HepG2 (cell line): ENCODE measurements at regions not wholly inside any gene's neighbourhood (a gene's known extent, or its start where the extent isn't known, plus 50 kb on each side); places are given as distances from the start of the nearest gene placed in this dataset.

Experiments
- ATAC-seq: fragments of 200-7000 bp; cut with Tn5 transposase; 3 replicates; pipeline ENCODE4 v1.9.1; 2020; ENCODE audit warnings: mild to moderate bottlenecking, moderate library complexity
- BruUV-seq: library from RNA; stranded (reverse); fragments of 400-500 nt; replicated peaks from 2 replicates; lab custom pipeline; 2021; lab: Mats Ljungman, UMichigan
- CTCF ChIA-PET: fragments of 300-600 bp; formaldehyde crosslinking; extraction: SDS; loops from one replicate; lab custom pipeline; 2021; ENCODE audit warnings: low total read pairs, inconsistent platforms, low intra/inter-chr PET ratio; lab: Yijun Ruan, JAX
- POLR2A ChIA-PET: fragments of 350-600 bp; sonication (Branson Sonifier 250); formaldehyde crosslinking; loops from one replicate; lab custom pipeline; 2020; ENCODE audit warnings: antibody characterized with exemption, inconsistent platforms; lab: Yijun Ruan, JAX
- DNase-seq: peaks from one replicate; pipeline ENCODE4 v3.0.0-alpha.2; 2015; ENCODE audit warnings: low spot score
- FAIRE-seq: peaks from 3 replicates; lab custom pipeline; 2011; peaks lifted over from hg19 to GRCh38; lab: Jason Lieb, UNC
- H2AFZ ChIP-seq: one replicate; pipeline ENCODE4 v1.6.1; 2011; ENCODE audit warnings: low read length, inconsistent platforms
- H3K27ac ChIP-seq: fragments of 300-600 bp; 3 replicates; pipeline ENCODE4 v1.8.0; 2011; ENCODE audit warnings: mixed run types, mild to moderate bottlenecking, mixed read lengths, low read length, inconsistent platforms; ENCODE audit not compliant: insufficient read depth; ENCODE audit errors: extremely low read length
- H3K27me3 ChIP-seq, 2 experiments: fragments of 200-600 bp in 1 of 2; 2 replicates in 1 of 2; 3 replicates in 1 of 2; pipeline versions ENCODE4 v1.6.0 to v1.8.0; 2011; ENCODE audit warnings: low read length in 2 of 2, mild to moderate bottlenecking in 2 of 2, moderate library complexity in 2 of 2, inconsistent platforms in 1 of 2; ENCODE audit not compliant: insufficient read depth in 2 of 2, control insufficient read depth in 1 of 2
- H3K36me3 ChIP-seq, 2 experiments: fragments of 200-600 bp in 1 of 2; replicated peaks in 1 of 2; 2 replicates in 1 of 2; 3 replicates in 1 of 2; pipeline versions ENCODE4 v1.5.1 to v1.8.0; 2011; ENCODE audit warnings: low read length in 2 of 2, inconsistent platforms in 1 of 2; ENCODE audit not compliant: insufficient read depth in 2 of 2, control insufficient read depth in 1 of 2
- H3K4me1 ChIP-seq: 2 replicates; pipeline ENCODE4 v1.5.1; 2012; ENCODE audit warnings: low read length, inconsistent platforms; ENCODE audit not compliant: insufficient read depth
- H3K4me2 ChIP-seq: 2 replicates; pipeline ENCODE4 v1.6.0; 2011; ENCODE audit warnings: low read depth, low read length, inconsistent platforms
- H3K4me3 ChIP-seq, 3 experiments: fragments of 200-600 bp in 1 of 3; sonication (generic), shearing (Covaris generic) in 1 of 3; replicated peaks in 1 of 3; 2 replicates each; pipeline ENCODE4 v1.5.1; 2011 to 2016; ENCODE audit warnings: low read length in 3 of 3, inconsistent platforms in 2 of 3, low read depth in 2 of 3, mild to moderate bottlenecking in 2 of 3, control low read depth in 1 of 3, mixed read lengths in 1 of 3; ENCODE audit not compliant: insufficient read depth in 1 of 3
- H3K79me2 ChIP-seq: one replicate; pipeline ENCODE4 v1.6.1; 2011; ENCODE audit warnings: low read length, inconsistent platforms; ENCODE audit not compliant: insufficient read depth
- H3K9ac ChIP-seq: 2 replicates; pipeline ENCODE4 v1.6.0; 2011; ENCODE audit warnings: mild to moderate bottlenecking, low read depth, low read length, inconsistent platforms; ENCODE audit not compliant: insufficient read depth
- H3K9me3 ChIP-seq: 2 replicates; pipeline ENCODE4 v1.5.1; 2012; ENCODE audit warnings: mild to moderate bottlenecking, low read length
- H4K20me1 ChIP-seq: 2 replicates; pipeline ENCODE4 v1.6.0; 2011; ENCODE audit warnings: inconsistent platforms, mild to moderate bottlenecking, low read length, moderate library complexity; ENCODE audit not compliant: insufficient read depth
- CREB1 ChIP-seq, 2 experiments: fragments of 450-650 bp in 1 of 2; IDR thresholded peaks; 2 replicates each; pipeline ENCODE4 v1.6.1; 2016 to 2017; ENCODE audit warnings: control low read depth in 1 of 2, mild to moderate bottlenecking in 1 of 2, missing compliant biosample characterization in 1 of 2, missing genetic modification characterization in 1 of 2
- E2F2 ChIP-seq: sonication (generic); formaldehyde crosslinking; IDR thresholded peaks from 2 replicates; pipeline ENCODE4 v1.4.0; 2020; ENCODE audit warnings: missing genetic modification reagents, borderline replicate concordance
- ELF4 ChIP-seq: sonication (generic); formaldehyde crosslinking; IDR thresholded peaks from 2 replicates; pipeline ENCODE4 v1.5.0; 2020; ENCODE audit warnings: missing genetic modification reagents, mild to moderate bottlenecking, moderate library complexity, borderline replicate concordance
- FOXA3 ChIP-seq: IDR thresholded peaks from 2 replicates; pipeline ENCODE4 v1.6.1; 2016; ENCODE audit warnings: missing genetic modification reagents, missing compliant biosample characterization
- KLF16 ChIP-seq, 2 experiments: sonication (generic) in 1 of 2; formaldehyde crosslinking in 1 of 2; IDR thresholded peaks; 2 replicates each; pipeline versions ENCODE4 v1.6.1 to v1.8.0; 2016 to 2023; ENCODE audit warnings: missing genetic modification reagents in 2 of 2, missing compliant biosample characterization in 1 of 2
- MBNL3 ChIP-seq: fragments of 250-450 bp; sonication (Bioruptor Pico); conservative IDR thresholded peaks from 2 replicates; pipeline ENCODE4 v1.8.0; 2022; ENCODE audit warnings: mild to moderate bottlenecking, inconsistent platforms
- NFATC3 ChIP-seq: sonication (generic); formaldehyde crosslinking; IDR thresholded peaks from 2 replicates; pipeline ENCODE4 v1.5.1; 2020; ENCODE audit warnings: mild to moderate bottlenecking, missing genetic modification reagents
- ZBTB26 ChIP-seq: IDR thresholded peaks from 2 replicates; pipeline ENCODE4 v1.6.1; 2016; ENCODE audit warnings: missing compliant biosample characterization, missing genetic modification reagents, borderline replicate concordance
- ZHX1 ChIP-seq: sonication (generic); formaldehyde crosslinking; IDR thresholded peaks from 2 replicates; pipeline ENCODE4 v1.8.1; 2022; ENCODE audit warnings: low read depth, mild to moderate bottlenecking, missing genetic modification reagents
- ZKSCAN5 ChIP-seq: sonication (generic); formaldehyde crosslinking; IDR thresholded peaks from 2 replicates; pipeline ENCODE4 v1.5.1; 2020; ENCODE audit warnings: mild to moderate bottlenecking, missing genetic modification reagents
- ZNF572 ChIP-seq: sonication (generic); formaldehyde crosslinking; IDR thresholded peaks from 2 replicates; pipeline ENCODE4 v1.5.1; 2020; ENCODE audit warnings: mild to moderate bottlenecking, missing genetic modification reagents
- ZNF747 ChIP-seq: sonication (generic); formaldehyde crosslinking; IDR thresholded peaks from 2 replicates; pipeline ENCODE4 v1.8.1; 2023; ENCODE audit warnings: missing genetic modification reagents, mild to moderate bottlenecking, borderline replicate concordance
- WGBS: methylation state at CpG from one replicate; pipeline ENCODE4 v1.1.6; 2017; ENCODE audit warnings: low lambda C conversion rate; 5-methylcytosine and 5-hydroxymethylcytosine counted together
- in situ Hi-C: cut with HindIII; loops from 2 replicates; pipeline ENCODE4 v1.10.0; 2017; ENCODE audit warnings: low pct_unique_long_range_greater_than_20kb; ENCODE audit not compliant: extremely low pct_ligation_motif_present
- intact Hi-C: fragments of 100-400 bp; cut with micrococcal nuclease; formaldehyde crosslinking; loops from one replicate; pipeline ENCODE4 v1.10.0; 2022; ENCODE audit not compliant: unreplicated experiment
- TF ChIP-seq, protein P1 (sequence below): sonication (generic); formaldehyde crosslinking; conservative IDR thresholded peaks from 2 replicates; pipeline ENCODE4 v1.8.1; 2023; ENCODE audit warnings: missing genetic modification reagents
- TF ChIP-seq, protein P2 (sequence below): sonication (generic); formaldehyde crosslinking; IDR thresholded peaks from 2 replicates; pipeline ENCODE4 v1.4.0; 2020; ENCODE audit warnings: mild to moderate bottlenecking, missing genetic modification reagents

DNA sequence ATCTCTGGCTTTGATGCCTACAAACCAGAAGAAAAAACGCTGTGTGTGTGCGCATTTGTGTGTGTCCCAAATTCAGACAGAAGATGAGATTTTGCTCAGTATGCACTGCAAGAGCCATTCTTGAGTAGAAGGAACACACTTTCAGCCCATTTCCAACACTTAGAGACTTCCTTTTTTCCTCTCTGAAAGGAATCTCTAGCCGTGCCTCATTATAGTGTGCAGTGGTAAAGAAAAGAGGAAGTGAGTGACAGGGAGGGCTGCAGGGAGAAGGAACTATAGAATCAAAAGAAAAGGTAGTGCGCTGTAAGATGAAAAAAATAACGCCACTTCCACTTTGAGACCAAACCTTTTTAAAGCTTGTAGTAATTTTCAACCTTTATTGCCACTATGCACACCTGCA is 1400.9 kb upstream of the FLRT2 start:
- CTCF ChIA-PET = no interaction called here
- no peak for ATAC-seq
- TF ChIP-seq ZBTB26 (CRISPR knock-in tag) (no peak), CREB1 (IDR thresholded peaks at IDR 0.05) (no peak), CREB1 (CRISPR knock-in tag; IDR thresholded peaks at IDR 0.05) (no peak), FOXA3 (no peak), ELF4 (no peak), MBNL3 (CRISPR knock-in tag) (no peak), ZNF572 (CRISPR knock-in tag) (no peak), NFATC3 (no peak), KLF16 (CRISPR knock-in tag; IDR thresholded peaks at IDR 0.05) (no peak), ZHX1 (CRISPR knock-in tag) (no peak), ZKSCAN5 (CRISPR knock-in tag) (no peak), ZNF747 (CRISPR knock-in tag) (no peak), E2F2 (CRISPR knock-in tag) (no peak)
- TF ChIP-seq, protein P1, sequence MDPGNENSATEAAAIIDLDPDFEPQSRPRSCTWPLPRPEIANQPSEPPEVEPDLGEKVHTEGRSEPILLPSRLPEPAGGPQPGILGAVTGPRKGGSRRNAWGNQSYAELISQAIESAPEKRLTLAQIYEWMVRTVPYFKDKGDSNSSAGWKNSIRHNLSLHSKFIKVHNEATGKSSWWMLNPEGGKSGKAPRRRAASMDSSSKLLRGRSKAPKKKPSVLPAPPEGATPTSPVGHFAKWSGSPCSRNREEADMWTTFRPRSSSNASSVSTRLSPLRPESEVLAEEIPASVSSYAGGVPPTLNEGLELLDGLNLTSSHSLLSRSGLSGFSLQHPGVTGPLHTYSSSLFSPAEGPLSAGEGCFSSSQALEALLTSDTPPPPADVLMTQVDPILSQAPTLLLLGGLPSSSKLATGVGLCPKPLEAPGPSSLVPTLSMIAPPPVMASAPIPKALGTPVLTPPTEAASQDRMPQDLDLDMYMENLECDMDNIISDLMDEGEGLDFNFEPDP (CRISPR knock-in tag) = no peak
- TF ChIP-seq, protein P2, sequence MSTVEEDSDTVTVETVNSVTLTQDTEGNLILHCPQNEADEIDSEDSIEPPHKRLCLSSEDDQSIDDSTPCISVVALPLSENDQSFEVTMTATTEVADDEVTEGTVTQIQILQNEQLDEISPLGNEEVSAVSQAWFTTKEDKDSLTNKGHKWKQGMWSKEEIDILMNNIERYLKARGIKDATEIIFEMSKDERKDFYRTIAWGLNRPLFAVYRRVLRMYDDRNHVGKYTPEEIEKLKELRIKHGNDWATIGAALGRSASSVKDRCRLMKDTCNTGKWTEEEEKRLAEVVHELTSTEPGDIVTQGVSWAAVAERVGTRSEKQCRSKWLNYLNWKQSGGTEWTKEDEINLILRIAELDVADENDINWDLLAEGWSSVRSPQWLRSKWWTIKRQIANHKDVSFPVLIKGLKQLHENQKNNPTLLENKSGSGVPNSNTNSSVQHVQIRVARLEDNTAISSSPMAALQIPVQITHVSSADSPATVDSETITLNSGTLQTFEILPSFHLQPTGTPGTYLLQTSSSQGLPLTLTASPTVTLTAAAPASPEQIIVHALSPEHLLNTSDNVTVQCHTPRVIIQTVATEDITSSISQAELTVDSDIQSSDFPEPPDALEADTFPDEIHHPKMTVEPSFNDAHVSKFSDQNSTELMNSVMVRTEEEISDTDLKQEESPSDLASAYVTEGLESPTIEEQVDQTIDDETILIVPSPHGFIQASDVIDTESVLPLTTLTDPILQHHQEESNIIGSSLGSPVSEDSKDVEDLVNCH (CRISPR knock-in tag) = no peak

More for the DNA sequence above, 1400.9 kb upstream of the FLRT2 start:
- no peak overlapping the region for H2AFZ ChIP-seq
- no peak overlapping the region for H3K4me3 ChIP-seq
- in situ Hi-C loops (no loop called here), intact Hi-C loops (loop anchor here (10.0 kb wide), 1 partner anchor 1244 kb away; no protein-coding TSS in a partner anchor)
- H4K20me1 ChIP-seq = no peaks in the 10 kb centered on the region
- WGBS = under 1% methylated on average over 5 of the region's 5 CpGs
- H3K4me2 ChIP-seq = no peak overlapping the region
- H3K27me3 ChIP-seq = no peaks in the 10 kb centered on the region
- POLR2A ChIA-PET = no interaction called here
- FAIRE-seq = no peak
- BruUV-seq = no TSS peak
- H3K27ac ChIP-seq = no peak overlapping the region
- H3K79me2 ChIP-seq = no peaks in the 10 kb centered on the region
- H3K9me3 ChIP-seq = peaks cover 68% of the 10 kb centered on the region
- DNase-seq = no peak
- H3K36me3 ChIP-seq = no peaks in the 10 kb centered on the region
- no peak overlapping the region for H3K9ac ChIP-seq
- H3K4me1 ChIP-seq = no peaks in the 10 kb centered on the region
